ENCODE measurements at regions not wholly inside any gene's neighbourhood (a gene's known extent, or its start where the extent isn't known, plus 50 kb on each side); places are given as distances from the start of the nearest gene placed in this dataset.

GRCh38 chr4:59120287-59120814 lies 2010.2 kb upstream of the IGFBP7 start:
- H3K27me3 ChIP-seq = no peaks in the 10 kb centered on the region
- H3K36me3 ChIP-seq = no peaks in the 10 kb centered on the region
- H3K4me3 ChIP-seq = no peak overlapping the region
- H3K9me3 ChIP-seq = no peaks in the 10 kb centered on the region
- intact Hi-C loops (cut with DNase I) = no loop called here
- DNase-seq (ENCODE audit: extremely low spot score) = no peak
- TF ChIP-seq CTCF (IDR thresholded peaks at IDR 0.05) (no peak), EP300 (IDR thresholded peaks at IDR 0.05) (no peak), POLR2AphosphoS5 (IDR thresholded peaks at IDR 0.05) (no peak), POLR2A (IDR thresholded peaks at IDR 0.05; ENCODE audit: low read depth) (no peak)
- H3K4me1 ChIP-seq = no peaks in the 10 kb centered on the region
- 65% methylated on average over 4 of the region's 4 CpGs for WGBS
- H3K27ac ChIP-seq (replicated peaks in 1 of 4) = no peak overlapping the region

- TF ChIP-seq POLR2AphosphoS5 (IDR thresholded peaks at IDR 0.05) (no peak), POLR2A (IDR thresholded peaks at IDR 0.05; ENCODE audit: low read depth) (no peak), CTCF (IDR thresholded peaks at IDR 0.05) (no peak), EP300 (IDR thresholded peaks at IDR 0.05) (no peak)
- no peaks in the 10 kb centered on the region for H3K36me3 ChIP-seq
- no peaks in the 10 kb centered on the region for H3K27me3 ChIP-seq
- no peak overlapping the region for H3K4me3 ChIP-seq
- no peaks in the 10 kb centered on the region for H3K9me3 ChIP-seq
- no peak for DNase-seq (ENCODE audit: extremely low spot score)
- H3K4me1 ChIP-seq = no peaks in the 10 kb centered on the region
- intact Hi-C loops (cut with DNase I) = no loop called here
- WGBS = 85% methylated on average over 1 of the region's 2 CpGs
- no peak overlapping the region for H3K27ac ChIP-seq (replicated peaks in 1 of 4)
Measured at GRCh38 chr4:59122626-59123025, 2012.4 kb upstream of the IGFBP7 start.

- TF ChIP-seq POLR2AphosphoS5 (IDR thresholded peaks at IDR 0.05) = no peak
- TF ChIP-seq CTCF (IDR thresholded peaks at IDR 0.05) = no peak
- no peak for TF ChIP-seq EP300 (IDR thresholded peaks at IDR 0.05)
- TF ChIP-seq POLR2A (IDR thresholded peaks at IDR 0.05; ENCODE audit: low read depth) = no peak
- no peaks in the 10 kb centered on the region for H3K27me3 ChIP-seq
- no peak for DNase-seq (ENCODE audit: extremely low spot score)
- H3K27ac ChIP-seq (replicated peaks in 1 of 4) = no peak overlapping the region
- H3K36me3 ChIP-seq = no peaks in the 10 kb centered on the region
- H3K4me1 ChIP-seq = no peaks in the 10 kb centered on the region
- intact Hi-C loops (cut with DNase I) = no loop called here
- H3K4me3 ChIP-seq = no peak overlapping the region
- H3K9me3 ChIP-seq = no peaks in the 10 kb centered on the region
- 84% methylated on average over 4 of the region's 4 CpGs for WGBS
Measured at GRCh38 chr4:59126159-59126558, 2016.0 kb upstream of the IGFBP7 start.

- H3K4me1 ChIP-seq = no peaks in the 10 kb centered on the region
Measured at GRCh38 chr4:59127006-59127405, 2016.8 kb upstream of the IGFBP7 start.

More at GRCh38 chr4:59127006-59127405, 2016.8 kb upstream of the IGFBP7 start:
- H3K36me3 ChIP-seq = no peaks in the 10 kb centered on the region
- TF ChIP-seq CTCF (IDR thresholded peaks at IDR 0.05) = no peak
- no peak for TF ChIP-seq POLR2A (IDR thresholded peaks at IDR 0.05; ENCODE audit: low read depth)
- TF ChIP-seq EP300 (IDR thresholded peaks at IDR 0.05) = no peak
- TF ChIP-seq POLR2AphosphoS5 (IDR thresholded peaks at IDR 0.05) = no peak
- H3K27ac ChIP-seq (replicated peaks in 1 of 4) = no peak overlapping the region
- no peak overlapping the region for H3K4me3 ChIP-seq
- 86% methylated on average over 5 of the region's 5 CpGs for WGBS
- H3K27me3 ChIP-seq = no peaks in the 10 kb centered on the region
- intact Hi-C loops (cut with DNase I) = no loop called here
- H3K9me3 ChIP-seq = no peaks in the 10 kb centered on the region
- DNase-seq (ENCODE audit: extremely low spot score) = no peak
